ENCODE measurements at regions not wholly inside any gene's neighbourhood (a gene's known extent, or its start where the extent isn't known, plus 50 kb on each side); places are given as distances from the start of the nearest gene placed in this dataset.

DNA sequence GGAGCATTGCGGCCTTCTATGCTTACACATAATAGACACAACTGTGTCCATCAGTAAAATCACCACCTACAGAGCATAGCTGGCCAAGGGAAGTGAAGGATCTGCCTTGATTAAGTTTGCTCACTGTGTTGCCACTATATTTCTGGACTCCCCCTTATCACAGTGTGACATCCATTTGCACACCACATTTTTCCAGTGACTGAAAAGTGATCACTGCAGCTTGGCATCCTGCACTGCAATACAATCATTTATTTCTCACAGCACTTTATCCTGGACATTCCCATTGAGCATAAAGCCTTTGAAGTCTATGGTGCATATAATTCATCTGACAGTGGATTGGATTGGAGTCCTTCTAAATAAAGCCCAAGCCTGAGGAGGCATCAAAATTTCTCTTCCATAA lies 217.2 kb downstream of the NOVA1 start:
- DNase-seq (ENCODE audit: low read depth in 1 of 2, low spot score in 1 of 2) = no peak
- H3K27ac ChIP-seq = no peak overlapping the region
- WGBS (ENCODE audit: missing lambda C conversion rate) = 72% methylated on average over 1 of the region's 1 CpG
- no peak for ATAC-seq
- no peaks in the 10 kb centered on the region for H3K9me3 ChIP-seq
- no peak for FAIRE-seq
- TF ChIP-seq, protein P1, sequence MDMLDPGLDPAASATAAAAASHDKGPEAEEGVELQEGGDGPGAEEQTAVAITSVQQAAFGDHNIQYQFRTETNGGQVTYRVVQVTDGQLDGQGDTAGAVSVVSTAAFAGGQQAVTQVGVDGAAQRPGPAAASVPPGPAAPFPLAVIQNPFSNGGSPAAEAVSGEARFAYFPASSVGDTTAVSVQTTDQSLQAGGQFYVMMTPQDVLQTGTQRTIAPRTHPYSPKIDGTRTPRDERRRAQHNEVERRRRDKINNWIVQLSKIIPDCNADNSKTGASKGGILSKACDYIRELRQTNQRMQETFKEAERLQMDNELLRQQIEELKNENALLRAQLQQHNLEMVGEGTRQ (IDR thresholded peaks at IDR 0.05) = no peak
- TF ChIP-seq, protein P2, sequence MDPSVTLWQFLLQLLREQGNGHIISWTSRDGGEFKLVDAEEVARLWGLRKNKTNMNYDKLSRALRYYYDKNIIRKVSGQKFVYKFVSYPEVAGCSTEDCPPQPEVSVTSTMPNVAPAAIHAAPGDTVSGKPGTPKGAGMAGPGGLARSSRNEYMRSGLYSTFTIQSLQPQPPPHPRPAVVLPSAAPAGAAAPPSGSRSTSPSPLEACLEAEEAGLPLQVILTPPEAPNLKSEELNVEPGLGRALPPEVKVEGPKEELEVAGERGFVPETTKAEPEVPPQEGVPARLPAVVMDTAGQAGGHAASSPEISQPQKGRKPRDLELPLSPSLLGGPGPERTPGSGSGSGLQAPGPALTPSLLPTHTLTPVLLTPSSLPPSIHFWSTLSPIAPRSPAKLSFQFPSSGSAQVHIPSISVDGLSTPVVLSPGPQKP (IDR thresholded peaks at IDR 0.05; ENCODE audit: low read depth, low read length) = no peak
- no peak for TF ChIP-seq ESRRA (IDR thresholded peaks at IDR 0.05; ENCODE audit: borderline replicate concordance, low read length)
- TF ChIP-seq HDAC2 (IDR thresholded peaks at IDR 0.05) = no peak
- TF ChIP-seq EHMT2 (IDR thresholded peaks at IDR 0.05; ENCODE audit: low read depth) = no peak
- no peak for TF ChIP-seq JUNB (IDR thresholded peaks at IDR 0.05)
- TF ChIP-seq, protein P3, sequence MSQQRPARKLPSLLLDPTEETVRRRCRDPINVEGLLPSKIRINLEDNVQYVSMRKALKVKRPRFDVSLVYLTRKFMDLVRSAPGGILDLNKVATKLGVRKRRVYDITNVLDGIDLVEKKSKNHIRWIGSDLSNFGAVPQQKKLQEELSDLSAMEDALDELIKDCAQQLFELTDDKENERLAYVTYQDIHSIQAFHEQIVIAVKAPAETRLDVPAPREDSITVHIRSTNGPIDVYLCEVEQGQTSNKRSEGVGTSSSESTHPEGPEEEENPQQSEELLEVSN (IDR thresholded peaks at IDR 0.05; ENCODE audit: borderline replicate concordance, low read depth) = no peak
- TF ChIP-seq EHF (CRISPR knock-in tag; IDR thresholded peaks at IDR 0.05) = no peak
- TF ChIP-seq ZFP36 (IDR thresholded peaks at IDR 0.05; ENCODE audit: borderline replicate concordance, partially characterized antibody) = no peak
- TF ChIP-seq RCOR1 (IDR thresholded peaks at IDR 0.05; ENCODE audit: low read depth, low read length) = no peak
- TF ChIP-seq NPAS2 (CRISPR knock-in tag; IDR thresholded peaks at IDR 0.05; ENCODE audit: borderline replicate concordance) = no peak
- no peak for TF ChIP-seq CHD4 (IDR thresholded peaks at IDR 0.05; ENCODE audit: borderline replicate concordance)
- H3K4me2 ChIP-seq = no peak overlapping the region
- CTCF ChIA-PET = no interaction called here
- H3K4me3 ChIP-seq = no peak overlapping the region
- POLR2A ChIA-PET = no interaction called here
- H3K4me1 ChIP-seq = no peaks in the 10 kb centered on the region

DNA sequence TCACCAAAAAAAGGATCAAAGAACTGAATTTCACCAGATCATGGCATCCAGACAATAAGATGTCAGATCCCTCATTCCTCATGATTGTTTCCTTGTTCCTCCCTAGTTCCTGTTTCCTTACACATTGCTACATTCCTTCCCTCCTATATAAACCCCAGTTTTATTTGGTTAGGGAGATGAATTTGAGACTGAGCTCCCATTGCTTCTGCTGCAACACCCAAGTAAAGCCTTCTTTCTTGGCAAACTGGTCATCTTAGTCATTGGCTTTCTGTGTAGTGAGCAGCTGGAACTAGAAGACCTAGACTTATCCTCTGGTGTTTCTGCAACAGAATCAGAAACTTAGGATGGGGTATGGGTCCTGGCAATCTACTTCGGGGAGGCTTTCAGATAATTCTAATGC lies 217.9 kb downstream of the NOVA1 start:
- no peak for TF ChIP-seq ZFP36 (IDR thresholded peaks at IDR 0.05; ENCODE audit: borderline replicate concordance, partially characterized antibody)
- no peak for TF ChIP-seq EHMT2 (IDR thresholded peaks at IDR 0.05; ENCODE audit: low read depth)
- TF ChIP-seq KDM1A (IDR thresholded peaks at IDR 0.05; ENCODE audit: low read depth) = no peak
- no peak for TF ChIP-seq FOSL2 (IDR thresholded peaks at IDR 0.05)
- no peak for TF ChIP-seq FOSL2 (CRISPR knock-in tag; IDR thresholded peaks at IDR 0.05)
- TF ChIP-seq, protein P4, sequence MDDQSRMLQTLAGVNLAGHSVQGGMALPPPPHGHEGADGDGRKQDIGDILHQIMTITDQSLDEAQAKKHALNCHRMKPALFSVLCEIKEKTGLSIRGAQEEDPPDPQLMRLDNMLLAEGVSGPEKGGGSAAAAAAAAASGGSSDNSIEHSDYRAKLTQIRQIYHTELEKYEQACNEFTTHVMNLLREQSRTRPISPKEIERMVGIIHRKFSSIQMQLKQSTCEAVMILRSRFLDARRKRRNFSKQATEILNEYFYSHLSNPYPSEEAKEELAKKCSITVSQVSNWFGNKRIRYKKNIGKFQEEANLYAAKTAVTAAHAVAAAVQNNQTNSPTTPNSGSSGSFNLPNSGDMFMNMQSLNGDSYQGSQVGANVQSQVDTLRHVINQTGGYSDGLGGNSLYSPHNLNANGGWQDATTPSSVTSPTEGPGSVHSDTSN (IDR thresholded peaks at IDR 0.05) = no peak
- no peak for TF ChIP-seq NPAS2 (CRISPR knock-in tag; IDR thresholded peaks at IDR 0.05; ENCODE audit: borderline replicate concordance)
- TF ChIP-seq MAFK (IDR thresholded peaks at IDR 0.05; ENCODE audit: partially characterized antibody) = no peak
- TF ChIP-seq RNF2 (IDR thresholded peaks at IDR 0.05; ENCODE audit: borderline replicate concordance, low read depth) = no peak
- H3K27ac ChIP-seq = no peak overlapping the region
- WGBS (ENCODE audit: missing lambda C conversion rate) = 39% methylated on average over 1 of the region's 1 CpG
- DNase-seq (ENCODE audit: low read depth in 1 of 2, low spot score in 1 of 2) (no peak), ATAC-seq (no peak), FAIRE-seq (no peak)
- H3K4me3 ChIP-seq = no peak overlapping the region
- H3K4me2 ChIP-seq = no peak overlapping the region
- POLR2A ChIA-PET = no interaction called here
- no peaks in the 10 kb centered on the region for H3K9me3 ChIP-seq
- no peaks in the 10 kb centered on the region for H3K4me1 ChIP-seq
- CTCF ChIA-PET = no interaction called here

DNA sequence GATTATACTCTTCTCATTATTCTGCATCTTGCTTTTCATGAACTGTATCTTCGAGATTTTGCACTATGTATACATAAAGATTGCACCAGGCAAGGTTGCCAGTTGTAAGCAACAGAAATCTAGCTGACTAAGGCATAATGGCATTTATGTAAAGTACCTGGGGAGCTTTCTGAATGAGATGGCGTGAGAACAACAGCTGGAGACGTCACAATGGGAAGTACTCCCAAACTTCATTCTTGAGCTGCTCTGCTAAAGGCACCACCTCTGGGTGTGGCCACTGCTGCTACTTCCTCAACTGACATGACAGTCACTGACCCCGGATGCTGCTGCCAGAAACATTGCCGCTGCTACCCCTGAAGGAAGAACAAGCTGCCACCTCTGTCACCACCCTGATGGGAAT lies 220.7 kb downstream of the NOVA1 start:
- CTCF ChIA-PET = interaction anchor here (1.0 kb wide), 1 partner anchor 112 kb away, joined by 4 read pairs; no protein-coding TSS in a partner anchor
- no peak for FAIRE-seq
- WGBS (ENCODE audit: missing lambda C conversion rate) = 56% methylated on average over 5 of the region's 5 CpGs
- no peak overlapping the region for H3K4me2 ChIP-seq
- H3K4me3 ChIP-seq = no peak overlapping the region
- no peak for ATAC-seq
- no peaks in the 10 kb centered on the region for H3K4me1 ChIP-seq
- no peak overlapping the region for H3K27ac ChIP-seq
- TF ChIP-seq MAFK (IDR thresholded peaks at IDR 0.05; ENCODE audit: partially characterized antibody) (peak; percentile 61), KDM1A (IDR thresholded peaks at IDR 0.05; ENCODE audit: low read depth) (no peak), CEBPB (IDR thresholded peaks at IDR 0.05) (no peak), TFCP2L1 (CRISPR knock-in tag; IDR thresholded peaks at IDR 0.05) (no peak), FOXS1 (CRISPR knock-in tag; IDR thresholded peaks at IDR 0.05) (no peak), SREBF2 (IDR thresholded peaks at IDR 0.05) (no peak)
- DNase-seq (ENCODE audit: low read depth in 1 of 2, low spot score in 1 of 2) = no peak
- POLR2A ChIA-PET = no interaction called here
- H3K9me3 ChIP-seq = no peaks in the 10 kb centered on the region

All from A549 (cell line).